Osteocyte (in vitro differentiated cells): ENCODE measurements at regions not wholly inside any gene's neighbourhood (a gene's known extent, or its start where the extent isn't known, plus 50 kb on each side); places are given as distances from the start of the nearest gene placed in this dataset.

Source experiments
- DNase-seq: peaks from one replicate; pipeline ENCODE4 v3.0.0; 2021; ENCODE audit warnings: mixed read lengths; ENCODE audit not compliant: unreplicated experiment; ENCODE audit errors: extremely low spot score
- H3K27ac Mint-ChIP-seq: one replicate; pipeline ENCODE4 v1.8.0; 2021; ENCODE audit warnings: mild to moderate bottlenecking, mixed read lengths; ENCODE audit not compliant: unreplicated experiment
- H3K27me3 Mint-ChIP-seq: one replicate; pipeline ENCODE4 v1.8.0; 2021; ENCODE audit warnings: mixed read lengths; ENCODE audit not compliant: unreplicated experiment
- H3K36me3 Mint-ChIP-seq: one replicate; pipeline ENCODE4 v1.8.0; 2021; ENCODE audit warnings: mixed read lengths; ENCODE audit not compliant: unreplicated experiment
- H3K4me1 Mint-ChIP-seq: one replicate; pipeline ENCODE4 v1.8.0; 2021; ENCODE audit warnings: mixed read lengths; ENCODE audit not compliant: unreplicated experiment
- H3K4me3 Mint-ChIP-seq: one replicate; pipeline ENCODE4 v1.8.0; 2021; ENCODE audit warnings: mild to moderate bottlenecking, moderate library complexity, mixed read lengths; ENCODE audit not compliant: unreplicated experiment
- H3K9me3 Mint-ChIP-seq: one replicate; pipeline ENCODE4 v1.8.0; 2021; ENCODE audit warnings: mixed read lengths; ENCODE audit not compliant: unreplicated experiment
- CTCF ChIP-seq: fragments of 200-600 bp; sonication (generic); IDR thresholded peaks from 2 replicates; pipeline ENCODE4 v1.5.0; 2021; ENCODE audit warnings: antibody characterized with exemption, mild to moderate bottlenecking, moderate library complexity

DNA sequence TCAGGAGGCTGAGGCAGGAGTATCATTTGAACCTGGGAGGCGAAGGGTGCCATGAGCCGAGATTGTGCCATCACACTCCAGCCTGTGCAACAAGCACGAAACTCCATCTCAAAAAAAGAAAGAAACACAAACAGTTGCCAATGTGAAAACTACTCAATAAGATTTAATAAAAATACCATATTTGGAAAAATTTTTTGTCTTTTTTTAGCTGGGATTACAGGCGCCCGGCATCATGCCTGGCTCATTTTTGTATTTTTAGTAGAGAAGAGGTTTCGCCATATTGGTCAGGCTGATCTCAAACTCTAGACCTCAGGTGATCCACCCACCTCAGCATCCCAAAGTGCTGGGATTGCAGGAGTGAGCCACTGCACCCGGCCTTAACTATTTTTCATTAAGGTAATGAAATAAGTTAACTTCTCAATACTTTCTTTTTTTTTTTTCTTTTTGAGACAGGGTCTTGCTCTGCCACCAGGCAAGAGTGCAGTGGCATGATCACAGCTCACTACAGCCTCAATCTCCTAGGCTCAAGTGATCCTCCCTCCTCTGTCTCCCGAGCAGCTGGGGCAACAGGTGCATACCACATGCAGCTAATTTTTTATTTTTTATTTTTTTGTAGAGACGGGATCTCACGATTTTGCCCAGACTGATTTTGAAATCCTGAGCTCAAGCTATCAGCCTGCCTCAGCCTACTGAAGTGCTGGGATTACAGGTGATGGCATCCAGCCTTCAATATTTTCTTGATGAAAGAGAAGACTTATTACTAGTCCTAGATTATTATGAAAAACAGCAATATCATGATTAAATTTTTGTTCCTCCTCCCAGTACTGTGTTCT, 4746.2 kb upstream of the OR11H1 start:
- Mint-ChIP-seq H3K4me3 (no peak overlapping the region), H3K27ac (no peak overlapping the region), H3K9me3 (peaks cover 31% of the 10 kb centered on the region), H3K27me3 (no peaks in the 10 kb centered on the region), H3K36me3 (peaks cover 1% of the 10 kb centered on the region), H3K4me1 (no peaks in the 10 kb centered on the region)
- no peak for DNase-seq
- no peak for TF ChIP-seq CTCF
